IgD-negative memory B cell (primary cell): ENCODE measurements at regions not wholly inside any gene's neighbourhood (a gene's known extent, or its start where the extent isn't known, plus 50 kb on each side); places are given as distances from the start of the nearest gene placed in this dataset.

Experiments
- H3K27ac Mint-ChIP-seq, 3 donors: one replicate each; pipeline ENCODE4 v1.8.0; 2020 to 2022; ENCODE audit warnings: mild to moderate bottlenecking in 3 of 3, mixed read lengths in 3 of 3, moderate library complexity in 1 of 3
- H3K27me3 Mint-ChIP-seq: one replicate; pipeline ENCODE4 v1.8.0; 2021; ENCODE audit warnings: mixed read lengths
- H3K36me3 Mint-ChIP-seq: one replicate; pipeline ENCODE4 v1.8.0; 2020; ENCODE audit warnings: mild to moderate bottlenecking, mixed read lengths
- H3K4me1 Mint-ChIP-seq, 3 donors: one replicate each; pipeline ENCODE4 v1.8.0; 2020 to 2022; ENCODE audit warnings: mixed read lengths in 3 of 3, mild to moderate bottlenecking in 1 of 3
- H3K4me3 Mint-ChIP-seq, 4 donors: one replicate each; pipeline ENCODE4 v1.8.0; 2020 to 2022; ENCODE audit warnings: mild to moderate bottlenecking in 4 of 4, mixed read lengths in 4 of 4, moderate library complexity in 3 of 4
- H3K9me3 Mint-ChIP-seq, 3 donors: one replicate each; pipeline ENCODE4 v1.8.0; 2020 to 2021; ENCODE audit warnings: mixed read lengths in 3 of 3, mild to moderate bottlenecking in 1 of 3

GRCh38 chr20:63101781-63102720 lies 95.3 kb upstream of the BHLHE23 start:
- H3K4me3 Mint-ChIP-seq = peak overlapping the region; percentile 84 to 94 (median 88)
- H3K27ac Mint-ChIP-seq = peak overlapping the region; percentile 54 to 77 (median 71)
- H3K27me3 Mint-ChIP-seq = peaks cover 4% of the 10 kb centered on the region
- peaks cover 0 to 3% (median 0%) of the 10 kb centered on the region in 3 donors for H3K4me1 Mint-ChIP-seq
- no peaks in the 10 kb centered on the region for H3K36me3 Mint-ChIP-seq
- no peaks in the 10 kb centered on the region for H3K9me3 Mint-ChIP-seq

GRCh38 chr20:63100926-63101699 lies 94.3 kb upstream of the BHLHE23 start:
- H3K4me1 Mint-ChIP-seq = peaks cover 0 to 3% (median 0%) of the 10 kb centered on the region in 3 donors
- H3K27ac Mint-ChIP-seq = peak overlapping the region in 2 of 3 donors; percentile 54 to 77
- H3K9me3 Mint-ChIP-seq = no peaks in the 10 kb centered on the region
- H3K36me3 Mint-ChIP-seq = no peaks in the 10 kb centered on the region
- H3K27me3 Mint-ChIP-seq = peaks cover 3% of the 10 kb centered on the region
- H3K4me3 Mint-ChIP-seq = peak overlapping the region in 1 of 4 donors; percentile 84

- no peaks in the 10 kb centered on the region for H3K36me3 Mint-ChIP-seq
- H3K4me3 Mint-ChIP-seq = no peak overlapping the region
- H3K27ac Mint-ChIP-seq = peak overlapping the region in 1 of 3 donors; percentile 43
- H3K4me1 Mint-ChIP-seq = peaks cover 0 to 3% (median 0%) of the 10 kb centered on the region in 3 donors
- H3K9me3 Mint-ChIP-seq = no peaks in the 10 kb centered on the region
- H3K27me3 Mint-ChIP-seq = peaks cover 5% of the 10 kb centered on the region
Observed at GRCh38 chr20:63100174-63100925, 93.6 kb upstream of the BHLHE23 start.

GRCh38 chr20:63099456-63100173 lies 92.9 kb upstream of the BHLHE23 start:
- Mint-ChIP-seq H3K27ac (no peak overlapping the region), H3K4me1 (peaks cover 0 to 3% (median 0%) of the 10 kb centered on the region in 3 donors), H3K27me3 (peaks cover 9% of the 10 kb centered on the region), H3K36me3 (no peaks in the 10 kb centered on the region), H3K9me3 (no peaks in the 10 kb centered on the region), H3K4me3 (peak overlapping the region in 1 of 4 donors; percentile 39)

GRCh38 chr20:63098195-63098810 lies 91.5 kb upstream of the BHLHE23 start:
- Mint-ChIP-seq H3K27ac (no peak overlapping the region), H3K9me3 (no peaks in the 10 kb centered on the region), H3K4me3 (no peak overlapping the region), H3K4me1 (peaks cover 0 to 3% (median 0%) of the 10 kb centered on the region in 3 donors), H3K36me3 (no peaks in the 10 kb centered on the region), H3K27me3 (peaks cover 12% of the 10 kb centered on the region)

- Mint-ChIP-seq H3K9me3 (no peaks in the 10 kb centered on the region), H3K4me1 (peaks cover 0 to 3% (median 0%) of the 10 kb centered on the region in 3 donors), H3K4me3 (no peak overlapping the region), H3K36me3 (no peaks in the 10 kb centered on the region), H3K27me3 (peaks cover 17% of the 10 kb centered on the region), H3K27ac (no peak overlapping the region)
Observed at GRCh38 chr20:63097336-63097831, 90.6 kb upstream of the BHLHE23 start.

GRCh38 chr20:63096681-63097335 lies 90.0 kb upstream of the BHLHE23 start:
- H3K4me3 Mint-ChIP-seq = peak overlapping the region in 1 of 4 donors; percentile 85
- peaks cover 17% of the 10 kb centered on the region for H3K27me3 Mint-ChIP-seq

GRCh38 chr20:63095718-63096654 lies 89.2 kb upstream of the BHLHE23 start:
- Mint-ChIP-seq H3K27ac (no peak overlapping the region), H3K4me1 (no peaks in the 10 kb centered on the region), H3K9me3 (no peaks in the 10 kb centered on the region), H3K27me3 (peaks cover 19% of the 10 kb centered on the region), H3K36me3 (no peaks in the 10 kb centered on the region), H3K4me3 (no peak overlapping the region)

More at GRCh38 chr20:63096681-63097335, 90.0 kb upstream of the BHLHE23 start:
- Mint-ChIP-seq H3K9me3 (no peaks in the 10 kb centered on the region), H3K27ac (no peak overlapping the region), H3K36me3 (no peaks in the 10 kb centered on the region), H3K4me1 (no peaks in the 10 kb centered on the region)

- no peaks in the 10 kb centered on the region for H3K36me3 Mint-ChIP-seq
- H3K4me1 Mint-ChIP-seq = no peaks in the 10 kb centered on the region
- H3K27ac Mint-ChIP-seq = no peak overlapping the region
- peak overlapping the region in 1 of 4 donors; percentile 43 for H3K4me3 Mint-ChIP-seq
- H3K27me3 Mint-ChIP-seq = peaks cover 19% of the 10 kb centered on the region
- H3K9me3 Mint-ChIP-seq = no peaks in the 10 kb centered on the region
Observed at GRCh38 chr20:63094767-63095499, 88.2 kb upstream of the BHLHE23 start.

GRCh38 chr20:63093966-63094766 lies 87.4 kb upstream of the BHLHE23 start:
- Mint-ChIP-seq H3K27me3 (peaks cover 19% of the 10 kb centered on the region), H3K27ac (no peak overlapping the region), H3K9me3 (no peaks in the 10 kb centered on the region), H3K4me3 (no peak overlapping the region), H3K4me1 (no peaks in the 10 kb centered on the region), H3K36me3 (no peaks in the 10 kb centered on the region)

- no peak overlapping the region for H3K27ac Mint-ChIP-seq
- H3K27me3 Mint-ChIP-seq = peaks cover 19% of the 10 kb centered on the region
- H3K4me1 Mint-ChIP-seq = no peaks in the 10 kb centered on the region
- no peak overlapping the region for H3K4me3 Mint-ChIP-seq
- H3K36me3 Mint-ChIP-seq = no peaks in the 10 kb centered on the region
- H3K9me3 Mint-ChIP-seq = no peaks in the 10 kb centered on the region
Observed at GRCh38 chr20:63092660-63093215, 86.0 kb upstream of the BHLHE23 start.
